ENCODE measurements at regions not wholly inside any gene's neighbourhood (a gene's known extent, or its start where the extent isn't known, plus 50 kb on each side); places are given as distances from the start of the nearest gene placed in this dataset.

- TF ChIP-seq CTCF (IDR thresholded peaks at IDR 0.05; ENCODE audit: insufficient read depth, low read length) (no peak), POLR2AphosphoS5 (IDR thresholded peaks at IDR 0.05; ENCODE audit: low read depth) (no peak), GABPA (IDR thresholded peaks at IDR 0.05; ENCODE audit: low read depth) (no peak), REST (IDR thresholded peaks at IDR 0.05; ENCODE audit: insufficient replicate concordance, low read depth) (no peak), SPI1 (IDR thresholded peaks at IDR 0.05; ENCODE audit: borderline replicate concordance, low read depth) (no peak)
Observed at GRCh38 chr7:124310934-124311390, 278.1 kb upstream of the TMEM229A start.

Data from HL-60 (cell line).